LHCN-M2 (cell line): ENCODE measurements at regions not wholly inside any gene's neighbourhood (a gene's known extent, or its start where the extent isn't known, plus 50 kb on each side); places are given as distances from the start of the nearest gene placed in this dataset.
"Not testable (repeated sequence)": the region's sequence is repeated elsewhere in the genome, so short reads cannot be mapped to it uniquely, and the experiment has no call there.

Experiments used
- DNase-seq: peaks from one replicate; pipeline ENCODE4 v3.0.0-alpha.2; 2012; ENCODE audit warnings: low read depth

- no peak for DNase-seq
Observed at GRCh38 chr3:18127174-18127858, 297.8 kb downstream of the SATB1 start.

- DNase-seq = no peak
Observed at GRCh38 chr3:18126772-18127171, 298.4 kb downstream of the SATB1 start.

GRCh38 chr3:18124501-18124900, 300.6 kb downstream of the SATB1 start:
- peak; percentile 91 for DNase-seq

GRCh38 chr3:18122264-18122663, 302.9 kb downstream of the SATB1 start:
- peak; percentile 21 for DNase-seq

- DNase-seq = no peak
Observed at GRCh38 chr3:18121020-18121419, 304.1 kb downstream of the SATB1 start.

- peak; percentile 8 for DNase-seq
Observed at GRCh38 chr3:18119866-18120265, 305.3 kb downstream of the SATB1 start.

- DNase-seq = no peak
Observed at GRCh38 chr3:18114894-18115293, 310.2 kb downstream of the SATB1 start.

- DNase-seq = no peak
Observed at GRCh38 chr3:18113417-18113816, 311.7 kb downstream of the SATB1 start.

GRCh38 chr3:18112674-18113375, 312.3 kb downstream of the SATB1 start:
- no peak for DNase-seq

GRCh38 chr3:18111796-18112232, 313.3 kb downstream of the SATB1 start:
- DNase-seq = peak; percentile 65

- DNase-seq = no peak
Observed at GRCh38 chr3:18103591-18103990, 321.5 kb downstream of the SATB1 start.

GRCh38 chr3:18100121-18100520, 325.0 kb downstream of the SATB1 start:
- peak; percentile 12 for DNase-seq

GRCh38 chr3:18099611-18100010, 325.5 kb downstream of the SATB1 start:
- no peak for DNase-seq

GRCh38 chr3:18098960-18099587, 326.1 kb downstream of the SATB1 start:
- DNase-seq = peak; percentile 95

GRCh38 chr3:18097989-18098388, 327.1 kb downstream of the SATB1 start:
- no peak for DNase-seq

GRCh38 chr3:18097473-18097872, 327.7 kb downstream of the SATB1 start:
- no peak for DNase-seq

GRCh38 chr3:18092726-18093125, 332.4 kb downstream of the SATB1 start:
- DNase-seq = no peak

GRCh38 chr3:18090377-18090776, 334.8 kb downstream of the SATB1 start:
- no peak for DNase-seq

GRCh38 chr3:18087988-18088387, 337.2 kb downstream of the SATB1 start:
- no peak for DNase-seq

GRCh38 chr3:18086760-18087159, 338.4 kb downstream of the SATB1 start:
- no peak for DNase-seq

- no peak for DNase-seq
Observed at GRCh38 chr3:18086078-18086477, 339.1 kb downstream of the SATB1 start.

GRCh38 chr3:18085429-18085828, 339.7 kb downstream of the SATB1 start:
- no peak for DNase-seq

- DNase-seq = not testable (repeated sequence)
Observed at GRCh38 chr3:18083273-18083590, 340.8 kb upstream of the TBC1D5 start.
